Thyroid gland (tissue), 4 donors: ENCODE measurements at regions not wholly inside any gene's neighbourhood (a gene's known extent, or its start where the extent isn't known, plus 50 kb on each side); places are given as distances from the start of the nearest gene placed in this dataset.
"Not testable (repeated sequence)": the region's sequence is repeated elsewhere in the genome, so short reads cannot be mapped to it uniquely, and the experiment has no call there.

ENCODE experiments used
- DNase-seq, 2 donors: peaks; one replicate each; pipeline ENCODE4 v3.0.0-alpha.2; 2019
- H3K27ac ChIP-seq, 3 donors: fragments of 200-600 bp; sonication (generic); 1 replicate in 2 of 3; 2 replicates in 1 of 3; pipeline ENCODE4 v1.5.1; 2016 to 2019; ENCODE audit warnings: mild to moderate bottlenecking in 1 of 3, moderate library complexity in 1 of 3
- H3K27me3 ChIP-seq: fragments of 200-600 bp; sonication (generic); one replicate; pipeline ENCODE4 v1.5.1; 2019
- H3K36me3 ChIP-seq, 2 donors: fragments of 200-600 bp; sonication (generic); one replicate each; pipeline ENCODE4 v1.5.1; 2016 to 2019
- H3K4me1 ChIP-seq, 2 donors: fragments of 200-600 bp; sonication (generic); one replicate each; pipeline ENCODE4 v1.5.1; 2017 to 2019
- H3K4me3 ChIP-seq, 3 donors: fragments of 200-600 bp; sonication (generic); replicated peaks in 1 of 3; 1 replicate in 2 of 3; 2 replicates in 1 of 3; pipeline ENCODE4 v1.5.1; 2016; ENCODE audit warnings: mild to moderate bottlenecking in 1 of 3
- H3K9me3 ChIP-seq: fragments of 200-600 bp; sonication (generic); one replicate; pipeline ENCODE4 v1.5.1; 2017
- POLR2A ChIP-seq, 2 donors: fragments of 450-650 bp; IDR thresholded peaks; one replicate each; pipeline ENCODE4 v1.6.1; 2017; ENCODE audit warnings: antibody characterized with exemption in 2 of 2, mild to moderate bottlenecking in 2 of 2, moderate library complexity in 1 of 2
- WGBS, 2 donors: methylation state at CpG; one replicate each; pipeline ENCODE4 v1.1.5; 2017; 5-methylcytosine and 5-hydroxymethylcytosine counted together
- intact Hi-C: fragments of 100-400 bp; cut with DNase I; formaldehyde crosslinking; loops from one replicate; pipeline ENCODE4 v1.15.1; 2023
- TF ChIP-seq, protein P1 (sequence below), 6 experiments: fragments of 200-600 bp in 3 of 6; fragments of 450-650 bp in 3 of 6; sonication (generic) in 3 of 6; IDR thresholded peaks; one replicate each; pipeline ENCODE4 v1.5.1; 2016 to 2019; ENCODE audit warnings: antibody characterized with exemption in 6 of 6, mild to moderate bottlenecking in 2 of 6, inconsistent platforms in 1 of 6, moderate library complexity in 1 of 6

GRCh38 chrX:65451663-65452062, 82.9 kb downstream of the LAS1L start:
- TF ChIP-seq, protein P1, sequence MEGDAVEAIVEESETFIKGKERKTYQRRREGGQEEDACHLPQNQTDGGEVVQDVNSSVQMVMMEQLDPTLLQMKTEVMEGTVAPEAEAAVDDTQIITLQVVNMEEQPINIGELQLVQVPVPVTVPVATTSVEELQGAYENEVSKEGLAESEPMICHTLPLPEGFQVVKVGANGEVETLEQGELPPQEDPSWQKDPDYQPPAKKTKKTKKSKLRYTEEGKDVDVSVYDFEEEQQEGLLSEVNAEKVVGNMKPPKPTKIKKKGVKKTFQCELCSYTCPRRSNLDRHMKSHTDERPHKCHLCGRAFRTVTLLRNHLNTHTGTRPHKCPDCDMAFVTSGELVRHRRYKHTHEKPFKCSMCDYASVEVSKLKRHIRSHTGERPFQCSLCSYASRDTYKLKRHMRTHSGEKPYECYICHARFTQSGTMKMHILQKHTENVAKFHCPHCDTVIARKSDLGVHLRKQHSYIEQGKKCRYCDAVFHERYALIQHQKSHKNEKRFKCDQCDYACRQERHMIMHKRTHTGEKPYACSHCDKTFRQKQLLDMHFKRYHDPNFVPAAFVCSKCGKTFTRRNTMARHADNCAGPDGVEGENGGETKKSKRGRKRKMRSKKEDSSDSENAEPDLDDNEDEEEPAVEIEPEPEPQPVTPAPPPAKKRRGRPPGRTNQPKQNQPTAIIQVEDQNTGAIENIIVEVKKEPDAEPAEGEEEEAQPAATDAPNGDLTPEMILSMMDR (IDR thresholded peaks at IDR 0.05) = peak in 1 of 6 experiments; percentile 12
- TF ChIP-seq POLR2A (IDR thresholded peaks at IDR 0.05) = no peak
- Histone ChIP-seq H3K9me3 (no peaks in the 10 kb centered on the region), H3K27me3 (no peaks in the 10 kb centered on the region), H3K4me1 (no peaks in the 10 kb centered on the region), H3K4me3 (no peak overlapping the region), H3K36me3 (no peaks in the 10 kb centered on the region), H3K27ac (no peak overlapping the region)
- intact Hi-C loops = no loop called here
- no peak for DNase-seq
- 48 to 60% methylated on average over 2 of the region's 2 CpGs for WGBS, 2 donors

- no peak for DNase-seq
- no peaks in the 10 kb centered on the region for H3K27me3 ChIP-seq
- no peak overlapping the region for H3K4me3 ChIP-seq
- WGBS, 2 donors = 94 to 95% methylated on average over 1 of the region's 2 CpGs
- no peaks in the 10 kb centered on the region for H3K36me3 ChIP-seq
- H3K9me3 ChIP-seq = no peaks in the 10 kb centered on the region
- H3K4me1 ChIP-seq = no peaks in the 10 kb centered on the region
- intact Hi-C loops = no loop called here
- TF ChIP-seq, protein P1 (IDR thresholded peaks at IDR 0.05) = no peak
- TF ChIP-seq POLR2A (IDR thresholded peaks at IDR 0.05) = no peak
- H3K27ac ChIP-seq = no peak overlapping the region
Observed at GRCh38 chrX:65420154-65420553, 114.4 kb downstream of the LAS1L start.

DNA sequence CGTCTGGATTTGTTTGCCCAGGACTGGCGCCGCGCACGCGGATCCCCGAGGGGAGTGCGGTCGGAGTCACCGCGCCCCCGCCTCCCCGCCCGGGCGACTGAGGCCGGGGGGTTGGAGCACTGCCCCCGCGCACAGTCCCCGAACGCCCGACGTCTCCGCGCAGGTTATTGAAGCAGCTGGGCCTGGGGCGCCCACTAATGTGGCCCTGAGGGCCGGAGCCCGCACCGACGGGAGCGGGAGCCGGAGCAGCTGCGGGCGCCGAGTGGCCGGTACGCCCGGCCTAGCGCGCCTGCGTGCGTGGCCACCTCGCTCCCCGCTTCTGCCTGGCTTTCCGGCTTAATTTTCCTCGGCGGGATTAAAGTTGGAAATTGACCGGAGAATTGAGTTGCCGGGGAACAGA, 126.9 kb downstream of the LAS1L start:
- H3K27ac ChIP-seq, H3K36me3 ChIP-seq, H3K27me3 ChIP-seq, DNase-seq, intact Hi-C loops, H3K4me1 ChIP-seq, H3K4me3 ChIP-seq, H3K9me3 ChIP-seq: not testable (repeated sequence)
- WGBS, 2 donors = no CpG with 5 or more reads among the region's 48 CpGs

GRCh38 chrX:65407157-65407626, 127.4 kb downstream of the LAS1L start:
- H3K27ac ChIP-seq = no peak overlapping the region
- DNase-seq = no peak
- H3K9me3 ChIP-seq = no peaks in the 10 kb centered on the region
- intact Hi-C loops = no loop called here
- no peaks in the 10 kb centered on the region for H3K27me3 ChIP-seq
- WGBS, 2 donors = 3 to 10% methylated on average over 16 to 18 of the region's 63 CpGs
- no peak overlapping the region for H3K4me3 ChIP-seq
- no peaks in the 10 kb centered on the region for H3K36me3 ChIP-seq
- TF ChIP-seq POLR2A (IDR thresholded peaks at IDR 0.05) = no peak
- TF ChIP-seq, protein P1 (IDR thresholded peaks at IDR 0.05) = no peak
- H3K4me1 ChIP-seq = no peaks in the 10 kb centered on the region

DNA sequence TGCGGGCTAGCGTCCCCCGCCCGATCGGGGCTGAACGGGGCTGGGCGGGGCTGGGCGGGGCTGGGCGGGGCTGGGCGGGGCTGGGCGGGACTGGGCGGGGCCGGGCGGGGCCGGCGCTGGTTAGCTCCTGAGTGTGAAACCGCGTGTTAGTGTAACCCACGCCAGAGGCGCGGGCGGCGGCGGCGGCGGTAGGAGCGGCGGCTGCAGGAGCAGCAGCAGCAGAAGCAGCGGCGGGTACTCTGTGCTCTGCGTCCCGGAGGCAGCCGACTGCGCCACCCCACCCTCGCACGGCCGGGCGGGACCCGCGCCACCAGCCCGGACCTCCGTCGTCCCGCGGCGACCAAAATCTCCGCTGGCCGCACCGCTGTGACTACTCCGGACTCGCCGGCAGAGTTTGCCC, 128.1 kb downstream of the LAS1L start:
- no peaks in the 10 kb centered on the region for H3K4me1 ChIP-seq
- no peaks in the 10 kb centered on the region for H3K27me3 ChIP-seq
- intact Hi-C loops = no loop called here
- no peaks in the 10 kb centered on the region for H3K36me3 ChIP-seq
- DNase-seq = no peak
- TF ChIP-seq, protein P1 (IDR thresholded peaks at IDR 0.05) = no peak
- no peak for TF ChIP-seq POLR2A (IDR thresholded peaks at IDR 0.05)
- H3K9me3 ChIP-seq = no peaks in the 10 kb centered on the region
- H3K4me3 ChIP-seq = no peak overlapping the region
- no peak overlapping the region for H3K27ac ChIP-seq
- 1 to 4% methylated on average over 3 to 16 of the region's 52 CpGs for WGBS, 2 donors

- H3K27ac ChIP-seq = no peak overlapping the region
- intact Hi-C loops = no loop called here
- 94 to 95% methylated on average over 4 to 5 of the region's 21 CpGs for WGBS, 2 donors
- H3K36me3 ChIP-seq = no peaks in the 10 kb centered on the region
- H3K4me3 ChIP-seq = no peak overlapping the region
- no peaks in the 10 kb centered on the region for H3K27me3 ChIP-seq
- H3K9me3 ChIP-seq = no peaks in the 10 kb centered on the region
- no peak for DNase-seq
- TF ChIP-seq POLR2A (IDR thresholded peaks at IDR 0.05) = no peak
- TF ChIP-seq, protein P1 (IDR thresholded peaks at IDR 0.05) = no peak
- no peaks in the 10 kb centered on the region for H3K4me1 ChIP-seq
Observed at GRCh38 chrX:65392284-65392683, 142.3 kb downstream of the LAS1L start.

DNA sequence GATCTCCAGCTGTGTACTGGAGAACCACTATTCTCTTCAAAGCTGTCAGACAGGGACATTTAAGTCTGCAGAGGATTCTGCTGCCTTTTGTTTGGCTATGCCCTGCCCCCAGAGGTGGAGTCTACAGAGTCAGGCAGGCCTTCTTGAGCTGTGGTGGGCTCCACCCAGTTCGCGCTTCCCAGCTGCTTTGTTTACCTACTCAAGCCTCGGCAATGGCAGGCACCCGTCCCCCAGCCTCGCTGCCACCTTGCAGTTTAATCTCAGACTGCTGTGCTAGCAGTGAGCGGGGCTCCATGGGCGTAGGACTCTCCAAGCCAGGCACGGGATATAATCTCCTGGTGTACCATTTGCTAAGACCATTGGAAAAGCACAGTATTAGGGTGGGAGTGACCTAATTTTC, 145.5 kb downstream of the LAS1L start:
- H3K27ac ChIP-seq, H3K9me3 ChIP-seq, H3K4me1 ChIP-seq, H3K27me3 ChIP-seq, intact Hi-C loops, DNase-seq, H3K4me3 ChIP-seq, H3K36me3 ChIP-seq: not testable (repeated sequence)
- WGBS, 2 donors = 97 to 98% methylated on average over 8 of the region's 8 CpGs
